ENCODE measurements at regions not wholly inside any gene's neighbourhood (a gene's known extent, or its start where the extent isn't known, plus 50 kb on each side); places are given as distances from the start of the nearest gene placed in this dataset.

GRCh38 chr22:47794851-47795250 is 1032.4 kb downstream of the TBC1D22A start (continued):
- TF ChIP-seq ZNF773 (CRISPR knock-in tag; IDR thresholded peaks at IDR 0.05; ENCODE audit: borderline replicate concordance): no peak
- no peak for TF ChIP-seq ZNF83 (CRISPR knock-in tag; IDR thresholded peaks at IDR 0.05; ENCODE audit: borderline replicate concordance)
- no peak for TF ChIP-seq ZNF18 (CRISPR knock-in tag; IDR thresholded peaks at IDR 0.05; ENCODE audit: insufficient replicate concordance)
- no peak for TF ChIP-seq TEAD2 (CRISPR knock-in tag; IDR thresholded peaks at IDR 0.05)
- TF ChIP-seq RNF2 (conservative IDR thresholded peaks at IDR 0.05; ENCODE audit: low read depth): no peak

DNA sequence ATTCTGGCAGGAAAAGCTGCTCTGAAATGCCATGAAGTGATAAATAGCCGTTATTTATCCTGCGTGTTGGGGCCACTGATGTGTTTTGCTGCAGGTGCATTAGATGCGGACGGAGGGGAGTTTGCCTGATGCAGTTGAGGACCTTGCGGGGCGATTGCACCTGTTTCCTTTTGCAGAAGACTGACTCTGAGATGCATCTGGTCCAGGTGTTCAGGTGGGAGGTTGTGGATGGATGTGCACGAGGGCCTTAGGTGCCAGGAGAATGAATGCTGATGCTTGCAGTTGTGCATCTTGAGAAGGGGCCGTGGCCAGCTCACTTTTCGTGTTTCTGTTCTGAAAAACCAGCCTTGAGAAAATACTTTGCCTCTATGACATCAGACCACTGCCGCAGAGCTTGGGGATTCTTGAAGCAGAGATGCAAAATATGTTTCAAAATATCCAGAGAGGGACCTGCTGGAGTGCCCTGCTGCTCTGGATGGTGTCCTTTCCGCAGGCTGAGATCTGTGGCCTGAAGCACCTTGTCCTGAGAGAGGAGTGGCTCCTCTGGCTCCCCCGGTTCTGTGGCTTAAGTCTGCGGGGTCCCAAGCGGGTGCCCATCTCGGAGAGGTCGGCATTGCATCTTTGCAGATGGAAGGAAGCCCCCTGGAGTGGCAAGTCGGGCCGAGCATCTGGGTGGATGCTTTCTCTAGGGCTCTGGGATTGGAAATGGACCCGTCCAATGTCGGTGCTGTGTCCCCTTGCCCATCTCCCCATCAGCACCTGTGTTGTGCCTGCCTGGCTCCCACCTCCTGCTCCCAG is 1031.1 kb downstream of the TBC1D22A start:
- TF ChIP-seq PAX8 (CRISPR knock-in tag; IDR thresholded peaks at IDR 0.05; ENCODE audit: borderline replicate concordance) (no peak), ZNF24 (IDR thresholded peaks at IDR 0.05) (no peak), PRMT3 (CRISPR knock-in tag; IDR thresholded peaks at IDR 0.05; ENCODE audit: borderline replicate concordance, low read depth) (no peak), ATAD3A (CRISPR knock-in tag; IDR thresholded peaks at IDR 0.05) (no peak), ZNF773 (CRISPR knock-in tag; IDR thresholded peaks at IDR 0.05; ENCODE audit: borderline replicate concordance) (no peak), ZNF30 (CRISPR knock-in tag; IDR thresholded peaks at IDR 0.05) (no peak)
- Histone ChIP-seq H3K27me3 (ENCODE audit: control insufficient read depth in 1 of 2, insufficient read depth in 2 of 2, low read length in 2 of 2) (peaks cover 1 to 2% of the 10 kb centered on the region in 2 experiments; a peak in 1 of 5 replicates), H3K9me3 (ENCODE audit: low read length) (no peaks in the 10 kb centered on the region), H3K4me3 (replicated peaks in 1 of 3; ENCODE audit: insufficient read depth in 1 of 3, low read depth in 2 of 3, low read length in 3 of 3) (no peak overlapping the region), H3K36me3 (replicated peaks in 1 of 2; ENCODE audit: control insufficient read depth in 1 of 2, insufficient read depth in 2 of 2, low read length in 2 of 2) (no peaks in the 10 kb centered on the region), H3K79me2 (ENCODE audit: insufficient read depth, low read length) (no peaks in the 10 kb centered on the region), H3K27ac (ENCODE audit: extremely low read length, insufficient read depth, low read length) (no peak overlapping the region), H2AFZ (ENCODE audit: low read length) (no peak overlapping the region), H3K4me1 (ENCODE audit: insufficient read depth, low read length) (no peaks in the 10 kb centered on the region), H3K9ac (ENCODE audit: insufficient read depth, low read depth, low read length) (no peak overlapping the region), H4K20me1 (ENCODE audit: insufficient read depth, low read length) (no peaks in the 10 kb centered on the region), H3K4me2 (ENCODE audit: low read depth, low read length) (no peak overlapping the region)
- no TSS peak for BruUV-seq (replicated peaks)
- ChIA-PET CTCF (ENCODE audit: low intra/inter-chr PET ratio, low total read pairs) (no interaction called here), POLR2A (no interaction called here)
- intact Hi-C loops (cut with micrococcal nuclease; ENCODE audit: unreplicated experiment): no loop called here
- ATAC-seq (no peak), DNase-seq (ENCODE audit: low spot score) (no peak), FAIRE-seq (no peak)
- WGBS (ENCODE audit: low lambda C conversion rate): 19% methylated on average over 10 of the region's 20 CpGs
- in situ Hi-C loops (cut with HindIII; ENCODE audit: extremely low pct_ligation_motif_present, low pct_unique_long_range_greater_than_20kb): no loop called here

Measured in HepG2 (cell line).